Memory B cell (primary cell): ENCODE measurements at regions not wholly inside any gene's neighbourhood (a gene's known extent, or its start where the extent isn't known, plus 50 kb on each side); places are given as distances from the start of the nearest gene placed in this dataset.
"Not testable (repeated sequence)": the region's sequence is repeated elsewhere in the genome, so short reads cannot be mapped to it uniquely, and the experiment has no call there.

ENCODE experiments used
- ATAC-seq: fragments of 150-1000 bp; cut with Tn5 transposase; 2 replicates; pipeline ENCODE4 v1.10.0; 2021; ENCODE audit warnings: low read depth, mild to moderate bottlenecking, moderate library complexity
- DNase-seq, 2 donors: peaks; one replicate each; pipeline ENCODE4 v3.0.0; 2022; ENCODE audit warnings: low spot score in 2 of 2
- H3K27ac Mint-ChIP-seq: one replicate; pipeline ENCODE4 v1.8.0; 2022; ENCODE audit warnings: mild to moderate bottlenecking, moderate library complexity, mixed read lengths
- H3K27me3 Mint-ChIP-seq: one replicate; pipeline ENCODE4 v1.8.0; 2022; ENCODE audit warnings: mixed read lengths
- H3K36me3 Mint-ChIP-seq: one replicate; pipeline ENCODE4 v1.8.0; 2022; ENCODE audit warnings: mild to moderate bottlenecking, mixed read lengths
- H3K4me1 Mint-ChIP-seq: one replicate; pipeline ENCODE4 v1.8.0; 2022; ENCODE audit warnings: mixed read lengths
- H3K4me3 Mint-ChIP-seq: one replicate; pipeline ENCODE4 v1.8.0; 2022; ENCODE audit warnings: mild to moderate bottlenecking, moderate library complexity, mixed read lengths
- H3K9me3 Mint-ChIP-seq: one replicate; pipeline ENCODE4 v1.8.0; 2022; ENCODE audit warnings: mixed read lengths

DNA sequence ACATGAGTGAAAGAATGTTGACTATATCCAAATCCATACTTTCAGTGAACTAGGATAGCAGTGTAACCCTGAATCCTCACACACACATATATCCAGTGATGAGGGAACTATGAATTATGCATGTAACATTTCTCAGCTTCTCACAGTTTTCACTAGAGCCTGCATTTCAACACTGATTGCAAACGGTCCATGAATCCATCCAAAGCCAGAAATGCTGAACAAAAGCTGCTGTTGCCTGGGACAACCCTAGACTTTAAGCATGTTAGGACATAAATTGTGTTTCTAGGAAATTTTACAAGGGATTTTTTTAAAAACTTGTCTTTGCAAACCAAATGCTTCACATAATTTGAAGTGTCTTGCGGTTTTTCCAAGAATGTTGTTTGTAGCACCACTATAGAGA, 2010.0 kb upstream of the WWC1 start:
- H3K36me3 Mint-ChIP-seq = no peaks in the 10 kb centered on the region
- no peak overlapping the region for H3K27ac Mint-ChIP-seq
- no peaks in the 10 kb centered on the region for H3K4me1 Mint-ChIP-seq
- H3K4me3 Mint-ChIP-seq = no peak overlapping the region
- H3K27me3 Mint-ChIP-seq = no peaks in the 10 kb centered on the region
- no peak for DNase-seq
- ATAC-seq = no peak
- no peaks in the 10 kb centered on the region for H3K9me3 Mint-ChIP-seq

DNA sequence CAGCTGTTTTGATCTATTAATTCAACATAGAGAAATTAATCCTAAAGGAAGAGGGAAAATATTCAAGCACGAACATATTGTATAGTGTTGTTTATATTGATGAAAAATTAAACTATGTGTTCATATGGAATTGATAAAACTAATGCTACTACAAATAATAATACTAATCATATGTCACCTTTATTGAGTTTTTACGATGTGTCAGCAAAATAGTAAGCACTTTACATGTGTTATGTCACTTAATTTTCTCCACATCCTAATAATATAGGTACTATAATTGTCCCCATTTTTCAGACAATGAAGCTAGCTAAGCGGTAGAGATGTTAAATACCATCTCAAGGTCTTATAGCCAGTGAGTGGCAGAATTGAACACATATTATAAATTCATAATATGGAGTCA, 2008.5 kb upstream of the WWC1 start:
- Mint-ChIP-seq H3K36me3 (no peaks in the 10 kb centered on the region), H3K27me3 (no peaks in the 10 kb centered on the region), H3K4me1 (no peaks in the 10 kb centered on the region), H3K9me3 (no peaks in the 10 kb centered on the region), H3K27ac (no peak overlapping the region), H3K4me3 (no peak overlapping the region)
- ATAC-seq (no peak), DNase-seq (no peak)

DNA sequence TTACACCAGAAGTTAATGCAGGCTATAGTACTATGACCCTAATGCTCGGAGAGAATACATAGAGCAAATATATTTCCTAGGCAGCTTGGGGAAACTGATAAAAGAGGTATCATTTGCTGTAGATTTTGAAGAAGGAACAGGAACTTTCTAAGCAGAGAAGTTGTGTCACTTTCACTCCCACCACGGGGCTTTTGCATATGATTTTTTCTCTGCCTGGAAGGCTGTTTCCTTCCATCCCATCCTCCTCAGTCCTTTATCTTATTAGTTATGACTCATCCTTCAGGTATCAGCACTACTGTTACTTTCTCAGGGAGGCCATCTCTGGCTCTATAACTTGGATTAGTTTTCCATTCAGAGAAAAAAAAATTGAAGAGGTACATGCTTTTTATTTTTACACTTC, 2006.1 kb upstream of the WWC1 start:
- Mint-ChIP-seq H3K9me3 (no peaks in the 10 kb centered on the region), H3K4me3 (no peak overlapping the region), H3K4me1 (no peaks in the 10 kb centered on the region), H3K27ac (no peak overlapping the region), H3K27me3 (no peaks in the 10 kb centered on the region), H3K36me3 (no peaks in the 10 kb centered on the region)
- ATAC-seq (no peak), DNase-seq (no peak)

DNA sequence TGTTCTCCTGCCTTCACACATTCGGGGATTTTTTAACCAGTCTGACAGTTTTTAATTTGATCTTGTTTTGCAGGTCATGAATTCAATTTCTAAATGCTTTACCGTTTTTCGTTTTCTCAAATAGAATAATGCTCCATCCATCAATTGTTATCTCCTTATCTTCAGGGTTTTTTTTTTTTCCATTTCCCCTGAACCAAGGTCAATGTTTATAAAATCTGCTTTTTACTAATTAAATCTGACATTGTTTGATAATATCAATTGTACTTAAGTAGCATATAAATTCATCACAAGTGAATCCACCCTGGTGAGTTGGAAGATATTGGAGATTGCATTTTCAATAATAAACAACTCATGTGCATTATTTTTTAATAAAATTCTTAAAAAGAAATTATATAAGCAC, 2004.6 kb upstream of the WWC1 start:
- Mint-ChIP-seq H3K27me3 (no peaks in the 10 kb centered on the region), H3K27ac (no peak overlapping the region), H3K4me3 (no peak overlapping the region), H3K4me1 (no peaks in the 10 kb centered on the region), H3K9me3 (no peaks in the 10 kb centered on the region), H3K36me3 (no peaks in the 10 kb centered on the region)
- no peak for ATAC-seq
- no peak for DNase-seq

DNA sequence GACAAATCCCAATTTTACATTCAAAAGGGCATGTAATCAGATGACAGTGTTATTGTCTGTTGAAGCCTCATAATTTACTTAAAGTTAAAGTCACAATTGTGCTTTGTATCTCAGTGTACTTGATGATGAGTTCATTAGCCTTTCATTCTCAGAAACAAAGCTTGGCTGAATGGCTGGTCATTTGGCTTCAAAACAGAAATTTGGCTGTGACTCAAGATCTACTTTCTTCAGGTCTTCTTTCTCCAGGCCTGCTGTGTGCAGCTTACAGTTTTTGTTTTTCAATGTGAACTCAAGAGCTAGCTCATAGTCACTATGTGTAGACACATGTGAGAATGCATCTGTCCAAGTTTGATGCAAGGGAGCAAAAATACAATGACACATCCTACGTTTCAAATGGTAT, 2003.6 kb upstream of the WWC1 start:
- Mint-ChIP-seq H3K4me3 (no peak overlapping the region), H3K27me3 (no peaks in the 10 kb centered on the region), H3K9me3 (no peaks in the 10 kb centered on the region), H3K27ac (no peak overlapping the region), H3K36me3 (no peaks in the 10 kb centered on the region), H3K4me1 (no peaks in the 10 kb centered on the region)
- ATAC-seq (no peak), DNase-seq (no peak)

DNA sequence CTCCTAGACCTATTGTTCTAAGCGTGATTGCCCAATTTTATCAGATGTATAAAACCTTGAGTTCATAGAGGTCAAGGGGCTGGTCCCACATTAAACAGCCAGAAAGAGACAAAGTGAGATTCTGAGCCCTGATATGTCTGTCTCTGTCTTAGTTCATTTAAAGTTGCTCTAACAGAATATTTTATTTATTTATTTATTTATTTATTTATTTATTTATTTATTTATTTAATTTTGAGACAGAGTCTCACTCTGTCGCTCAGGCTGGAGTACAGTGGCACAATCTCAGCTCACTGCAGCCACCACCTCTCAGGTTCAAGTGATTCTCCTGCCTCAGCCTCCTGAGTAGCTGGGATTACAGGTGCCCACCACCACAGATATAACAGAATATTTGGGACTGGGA, 1999.6 kb upstream of the WWC1 start:
- not testable (repeated sequence) for H3K4me1 Mint-ChIP-seq, H3K27me3 Mint-ChIP-seq, ATAC-seq, DNase-seq, H3K4me3 Mint-ChIP-seq, H3K36me3 Mint-ChIP-seq, H3K9me3 Mint-ChIP-seq, H3K27ac Mint-ChIP-seq

DNA sequence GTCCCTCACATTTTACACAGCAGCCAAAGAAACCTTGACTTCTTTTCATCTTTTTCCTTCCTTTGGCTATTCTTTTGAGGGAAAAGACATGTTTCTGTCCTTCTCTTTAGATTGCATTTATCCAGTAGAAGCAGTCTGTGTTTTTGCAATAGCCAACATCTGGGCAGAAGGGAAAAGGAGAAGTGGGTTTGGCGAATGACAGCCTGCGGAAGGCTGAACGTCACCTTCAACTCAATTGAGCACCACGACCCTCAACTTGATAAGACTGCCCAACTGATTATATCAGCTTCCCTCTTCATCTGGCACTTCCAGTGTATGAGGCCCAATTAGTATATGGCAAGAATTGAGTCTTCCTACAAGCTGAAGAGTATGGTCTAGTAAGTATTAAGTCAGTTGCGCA, 1997.6 kb upstream of the WWC1 start:
- Mint-ChIP-seq H3K36me3 (no peaks in the 10 kb centered on the region), H3K9me3 (peaks cover 4% of the 10 kb centered on the region), H3K27ac (no peak overlapping the region), H3K27me3 (no peaks in the 10 kb centered on the region), H3K4me3 (no peak overlapping the region), H3K4me1 (no peaks in the 10 kb centered on the region)
- DNase-seq (no peak), ATAC-seq (no peak)

DNA sequence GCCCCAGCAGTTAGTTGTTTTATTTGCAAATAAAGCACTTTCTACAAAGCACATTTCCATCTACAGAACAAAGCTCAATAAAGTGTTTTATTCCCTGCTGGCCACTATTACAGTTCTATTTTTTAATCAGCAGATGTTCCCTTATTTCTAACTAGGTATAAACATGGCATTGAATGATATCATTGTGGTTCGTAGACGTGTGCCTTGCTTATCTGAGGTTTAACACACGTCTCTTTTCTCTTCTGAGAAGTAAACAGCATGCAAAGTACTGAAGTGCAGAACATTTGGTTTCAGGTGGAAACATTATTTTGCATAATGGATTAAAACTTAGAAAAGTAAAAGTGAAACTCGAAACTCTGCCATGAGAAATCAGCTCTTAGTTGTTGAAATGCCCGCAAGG, 1989.3 kb upstream of the WWC1 start:
- no peak overlapping the region for H3K4me3 Mint-ChIP-seq
- no peak for DNase-seq
- H3K27me3 Mint-ChIP-seq = no peaks in the 10 kb centered on the region
- no peaks in the 10 kb centered on the region for H3K4me1 Mint-ChIP-seq
- no peaks in the 10 kb centered on the region for H3K36me3 Mint-ChIP-seq
- H3K27ac Mint-ChIP-seq = no peak overlapping the region
- ATAC-seq = no peak
- peaks cover 3% of the 10 kb centered on the region for H3K9me3 Mint-ChIP-seq

DNA sequence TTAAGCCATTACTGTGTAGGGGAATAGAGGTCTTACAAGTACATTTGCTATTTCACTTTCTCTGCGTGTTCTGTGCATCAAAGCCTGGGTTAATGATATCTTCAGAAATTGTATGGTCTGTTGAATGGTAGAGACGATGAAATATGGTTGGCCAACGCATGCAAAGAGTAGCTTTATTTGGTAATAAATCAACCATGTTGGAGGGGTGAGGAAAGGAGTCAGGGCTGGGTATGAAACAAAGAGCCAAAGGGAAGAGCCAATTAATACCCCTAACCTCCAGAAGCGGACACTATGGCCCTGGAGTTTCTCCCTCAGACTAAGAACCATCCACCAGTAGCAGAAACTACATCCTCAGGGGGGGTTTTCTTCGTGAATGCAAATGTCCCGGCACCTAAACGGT, 1974.0 kb upstream of the WWC1 start:
- Mint-ChIP-seq H3K27ac (no peak overlapping the region), H3K27me3 (no peaks in the 10 kb centered on the region)

DNA sequence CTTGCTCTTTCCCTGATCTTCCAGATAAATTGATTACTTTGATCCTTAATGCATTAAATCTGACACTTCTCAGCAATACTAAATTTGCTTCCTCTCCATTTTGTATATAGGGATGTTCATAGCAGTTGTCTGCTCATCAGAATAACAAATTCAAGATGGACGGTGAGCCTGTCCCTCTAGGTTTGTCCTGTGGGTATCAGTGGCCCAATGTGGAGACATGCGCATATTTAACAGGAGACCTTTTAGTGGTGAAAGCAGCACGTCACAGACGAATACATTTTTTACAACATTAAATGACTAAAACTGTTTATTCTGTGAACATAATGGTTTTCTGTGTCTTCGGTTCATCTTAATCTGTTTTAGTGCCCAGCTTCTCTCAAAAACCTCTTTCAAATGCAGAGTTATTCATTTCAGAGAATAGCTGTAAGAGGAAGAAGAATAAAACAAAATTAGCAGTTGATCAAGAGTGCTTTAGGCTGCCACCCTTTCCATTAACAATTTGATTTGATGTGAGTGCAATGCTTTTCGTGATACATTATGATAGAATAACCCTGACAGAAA, 1970.4 kb upstream of the WWC1 start:
- no peak overlapping the region for H3K4me3 Mint-ChIP-seq
- DNase-seq (no peak), ATAC-seq (no peak)
- no peaks in the 10 kb centered on the region for H3K4me1 Mint-ChIP-seq
- H3K9me3 Mint-ChIP-seq = peaks cover 2% of the 10 kb centered on the region
- H3K36me3 Mint-ChIP-seq = no peaks in the 10 kb centered on the region
- H3K27me3 Mint-ChIP-seq = no peaks in the 10 kb centered on the region
- no peak overlapping the region for H3K27ac Mint-ChIP-seq

More for the DNA sequence above, 1974.0 kb upstream of the WWC1 start:
- DNase-seq (no peak), ATAC-seq (no peak)
- peaks cover 1% of the 10 kb centered on the region for H3K9me3 Mint-ChIP-seq
- no peaks in the 10 kb centered on the region for H3K36me3 Mint-ChIP-seq
- H3K4me3 Mint-ChIP-seq = no peak overlapping the region
- H3K4me1 Mint-ChIP-seq = no peaks in the 10 kb centered on the region

DNA sequence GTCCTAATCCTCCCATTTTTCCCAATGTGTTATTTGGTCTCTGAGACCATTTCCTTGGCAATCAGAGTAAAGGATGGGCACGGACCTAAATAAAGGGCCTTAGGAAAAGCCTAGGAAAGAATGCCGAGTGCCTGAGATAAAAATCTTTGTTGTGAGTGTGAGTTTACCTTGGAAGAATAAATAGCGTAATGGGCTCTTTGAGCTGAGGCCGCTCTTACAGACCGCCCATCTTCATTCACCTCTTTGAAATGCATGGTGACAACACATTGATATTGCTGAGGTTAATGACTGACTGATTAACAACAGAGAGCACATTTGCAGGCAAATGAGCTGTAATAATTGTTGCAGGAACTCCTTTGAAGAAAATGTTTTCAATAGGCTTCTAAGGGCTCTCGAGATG, 1967.1 kb upstream of the WWC1 start:
- Mint-ChIP-seq H3K27me3 (no peaks in the 10 kb centered on the region), H3K4me3 (no peak overlapping the region), H3K36me3 (no peaks in the 10 kb centered on the region), H3K9me3 (peaks cover 2% of the 10 kb centered on the region), H3K4me1 (no peaks in the 10 kb centered on the region), H3K27ac (no peak overlapping the region)
- no peak for DNase-seq
- ATAC-seq = no peak

DNA sequence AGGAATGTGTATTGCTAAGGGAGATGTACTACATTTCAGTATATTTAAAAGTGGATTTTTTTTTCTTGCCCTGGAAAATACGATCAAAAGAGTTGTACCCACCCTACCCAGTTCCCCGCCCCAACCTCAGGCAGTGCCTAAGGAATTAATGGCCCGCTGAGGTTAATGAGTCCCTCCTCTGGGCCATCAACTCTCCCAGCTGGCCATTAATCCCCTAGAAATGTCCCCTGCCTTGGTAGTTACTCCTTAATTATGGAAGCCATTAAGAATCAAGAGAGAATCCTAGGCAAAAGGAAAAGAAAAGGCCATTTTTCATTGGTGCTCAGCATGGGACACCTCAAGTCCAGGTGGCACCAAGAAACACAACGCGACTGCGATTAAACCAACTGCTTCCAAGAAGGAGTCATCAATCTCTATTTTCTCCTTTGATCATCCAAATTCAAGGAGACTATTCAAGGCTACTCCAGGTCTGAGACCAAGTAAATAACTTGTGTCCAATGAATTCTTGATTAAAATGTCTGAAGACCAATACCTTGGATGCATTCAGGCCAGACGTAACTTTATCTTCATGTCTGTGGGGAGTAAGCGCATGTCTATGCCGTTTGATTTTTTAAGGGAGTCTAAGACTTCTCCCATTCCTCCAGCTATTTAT, 1962.2 kb upstream of the WWC1 start:
- Mint-ChIP-seq H3K9me3 (peaks cover 3% of the 10 kb centered on the region), H3K27me3 (no peaks in the 10 kb centered on the region), H3K4me1 (no peaks in the 10 kb centered on the region), H3K4me3 (no peak overlapping the region), H3K27ac (no peak overlapping the region), H3K36me3 (no peaks in the 10 kb centered on the region)
- ATAC-seq = no peak
- DNase-seq = no peak

DNA sequence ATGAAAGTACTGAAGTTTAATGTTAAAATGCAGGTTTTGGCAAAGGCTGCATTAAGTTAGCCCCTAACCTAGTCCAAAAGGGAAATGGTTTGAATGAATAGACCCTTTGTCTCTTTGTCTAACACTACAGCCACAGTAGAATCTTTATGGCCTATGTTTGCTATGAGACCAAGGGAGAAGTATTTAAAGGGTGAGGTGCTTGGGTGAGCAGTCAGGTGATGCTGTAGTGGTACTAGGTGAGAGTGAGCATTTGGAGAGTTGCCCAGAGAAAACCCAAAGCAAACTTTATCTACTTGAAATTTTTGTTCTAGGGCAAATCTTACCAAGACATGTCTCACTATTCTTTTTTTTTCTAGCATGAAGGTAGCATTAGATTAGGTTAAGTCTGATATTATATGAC, 1961.4 kb upstream of the WWC1 start:
- Mint-ChIP-seq H3K4me3 (no peak overlapping the region), H3K4me1 (no peaks in the 10 kb centered on the region), H3K27ac (no peak overlapping the region), H3K27me3 (no peaks in the 10 kb centered on the region), H3K36me3 (no peaks in the 10 kb centered on the region), H3K9me3 (peaks cover 3% of the 10 kb centered on the region)
- DNase-seq (no peak), ATAC-seq (no peak)

DNA sequence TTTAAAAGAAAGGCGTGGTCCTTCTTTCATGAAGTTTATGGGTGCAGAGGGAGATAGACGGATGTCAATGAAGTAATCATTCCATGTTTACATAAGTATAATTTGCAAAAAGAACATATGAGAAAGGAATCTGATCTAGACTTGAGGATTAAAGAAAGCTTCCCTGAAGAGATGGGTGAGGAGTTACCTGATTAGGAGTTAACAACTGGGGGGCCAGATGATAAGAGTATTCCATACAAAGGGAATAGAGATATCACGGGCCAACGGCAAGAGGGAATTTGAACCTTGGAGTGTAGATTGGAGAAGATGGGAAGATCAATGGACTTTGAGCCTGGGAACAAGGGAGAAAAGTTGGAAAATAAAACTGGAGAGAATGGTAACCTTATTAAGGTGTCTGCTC, 1959.9 kb upstream of the WWC1 start:
- H3K27me3 Mint-ChIP-seq = no peaks in the 10 kb centered on the region

DNA sequence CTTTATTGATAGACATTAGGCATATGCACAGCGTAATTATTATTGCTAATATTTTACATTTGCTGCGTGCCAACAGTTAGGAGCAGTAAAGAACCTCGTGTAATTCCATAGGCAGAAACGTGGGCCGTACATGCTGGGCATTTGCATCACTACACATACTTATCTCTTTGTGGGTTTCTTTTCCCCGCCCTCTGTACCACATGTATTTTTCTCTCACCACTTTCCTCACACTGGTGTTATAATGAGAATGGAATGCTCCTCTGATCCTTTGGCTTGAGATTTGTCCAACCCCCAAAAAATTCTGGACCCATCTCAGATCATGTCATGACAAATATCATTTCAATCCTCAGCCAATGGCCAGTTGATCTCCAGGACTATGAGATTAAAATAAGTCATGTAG, 1952.6 kb upstream of the WWC1 start:
- Mint-ChIP-seq H3K4me1 (no peaks in the 10 kb centered on the region), H3K27ac (no peak overlapping the region), H3K9me3 (peaks cover 6% of the 10 kb centered on the region), H3K36me3 (no peaks in the 10 kb centered on the region), H3K27me3 (no peaks in the 10 kb centered on the region), H3K4me3 (no peak overlapping the region)
- DNase-seq = no peak
- ATAC-seq = no peak

More for the DNA sequence above, 1959.9 kb upstream of the WWC1 start:
- no peaks in the 10 kb centered on the region for H3K36me3 Mint-ChIP-seq
- DNase-seq = no peak
- H3K27ac Mint-ChIP-seq = no peak overlapping the region
- peaks cover 4% of the 10 kb centered on the region for H3K9me3 Mint-ChIP-seq
- H3K4me1 Mint-ChIP-seq = no peaks in the 10 kb centered on the region
- no peak overlapping the region for H3K4me3 Mint-ChIP-seq
- ATAC-seq = no peak
